IMR-90 (cell line): ENCODE measurements at regions not wholly inside any gene's neighbourhood (a gene's known extent, or its start where the extent isn't known, plus 50 kb on each side); places are given as distances from the start of the nearest gene placed in this dataset.

ENCODE experiments used
- ATAC-seq: fragments of 200-7000 bp; cut with Tn5 transposase; 2 replicates; pipeline ENCODE4 v1.9.1; 2020; ENCODE audit warnings: low read depth, mild to moderate bottlenecking, moderate library complexity
- BruUV-seq: library from RNA; stranded (reverse); fragments of 400-500 nt; replicated peaks from 2 replicates; lab custom pipeline; 2021; lab: Mats Ljungman, UMichigan
- CTCF ChIA-PET: fragments of 300-600 bp; formaldehyde crosslinking; extraction: SDS; loops from one replicate; lab custom pipeline; 2021; ENCODE audit warnings: antibody characterized with exemption; lab: Yijun Ruan, JAX
- POLR2A ChIA-PET: fragments of 300-600 bp; sonication (Branson Sonifier 250); formaldehyde crosslinking; loops from one replicate; lab custom pipeline; 2022; ENCODE audit warnings: antibody characterized with exemption; ENCODE audit not compliant: unreplicated experiment; lab: Charles Lee
- DNase-seq: peaks from one replicate; pipeline ENCODE4 v3.0.0; 2013
- H2AFZ ChIP-seq: replicated peaks from 2 replicates; pipeline ENCODE3; 2013; ENCODE audit warnings: low read length, mild to moderate bottlenecking; ENCODE audit not compliant: poor library complexity
- H2AK5ac ChIP-seq: 2 replicates; pipeline ENCODE4 v1.6.1; 2013; ENCODE audit warnings: low read depth, low read length, inconsistent platforms
- H2AK9ac ChIP-seq: replicated peaks from 2 replicates; pipeline ENCODE3; 2013; ENCODE audit warnings: mild to moderate bottlenecking, low read depth, low read length, moderate library complexity; ENCODE audit not compliant: poor library complexity
- H2BK120ac ChIP-seq: 2 replicates; pipeline ENCODE4 v1.6.1; 2013; ENCODE audit warnings: low read depth, low read length, inconsistent platforms
- H2BK15ac ChIP-seq: 3 replicates; pipeline ENCODE4 v1.6.1; 2013; ENCODE audit warnings: low read depth, low read length, inconsistent platforms
- H2BK20ac ChIP-seq: 2 replicates; pipeline ENCODE4 v1.6.1; 2013; ENCODE audit warnings: low read depth, mild to moderate bottlenecking, inconsistent platforms, low read length, moderate library complexity
- H2BK5ac ChIP-seq: 2 replicates; pipeline ENCODE4 v1.6.1; 2013; ENCODE audit warnings: mild to moderate bottlenecking, low read depth, low read length, inconsistent platforms; ENCODE audit not compliant: poor library complexity, severe bottlenecking
- H3K14ac ChIP-seq: replicated peaks from 2 replicates; pipeline ENCODE4 v1.6.1; 2013; ENCODE audit warnings: low read depth, low read length, inconsistent platforms
- H3K18ac ChIP-seq: 2 replicates; pipeline ENCODE4 v1.6.1; 2013; ENCODE audit warnings: low read depth, low read length, control low read depth
- H3K23ac ChIP-seq: 2 replicates; pipeline ENCODE4 v1.6.1; 2013; ENCODE audit warnings: low read depth, low read length, inconsistent platforms
- H3K27ac ChIP-seq: 2 replicates; pipeline ENCODE4 v1.5.1; 2013; ENCODE audit warnings: mild to moderate bottlenecking, control low read depth, low read length; ENCODE audit not compliant: insufficient read depth
- H3K27me3 ChIP-seq: 2 replicates; pipeline ENCODE4 v1.6.1; 2013; ENCODE audit warnings: low read length; ENCODE audit not compliant: control insufficient read depth, insufficient read depth
- H3K36me3 ChIP-seq: 2 replicates; pipeline ENCODE4 v1.6.1; 2013; ENCODE audit warnings: low read length, mixed read lengths; ENCODE audit not compliant: control insufficient read depth, insufficient read depth
- H3K4ac ChIP-seq: 2 replicates; pipeline ENCODE4 v1.6.1; 2013; ENCODE audit warnings: low read depth, low read length, inconsistent platforms
- H3K4me1 ChIP-seq: 2 replicates; pipeline ENCODE4 v1.6.1; 2013; ENCODE audit warnings: low read length, mixed read lengths; ENCODE audit not compliant: control insufficient read depth, insufficient read depth
- H3K4me2 ChIP-seq: 2 replicates; pipeline ENCODE4 v1.6.1; 2013; ENCODE audit warnings: low read depth, mild to moderate bottlenecking, control low read depth, low read length, moderate library complexity
- H3K4me3 ChIP-seq: 2 replicates; pipeline ENCODE4 v1.5.1; 2013; ENCODE audit warnings: low read depth, mild to moderate bottlenecking, control low read depth, low read length, moderate library complexity; ENCODE audit not compliant: insufficient read depth
- H3K56ac ChIP-seq: 2 replicates; pipeline ENCODE4 v1.6.1; 2013; ENCODE audit warnings: low read length, inconsistent platforms; ENCODE audit not compliant: insufficient read depth; ENCODE audit errors: extremely low read depth
- H3K79me1 ChIP-seq, 2 experiments: 2 replicates each; pipeline ENCODE4 v1.6.1; 2013; ENCODE audit warnings: low read length in 2 of 2, inconsistent platforms in 1 of 2, low read depth in 1 of 2
- H3K9ac ChIP-seq: 2 replicates; pipeline ENCODE4 v1.6.1; 2013; ENCODE audit warnings: low read depth, low read length, control low read depth
- H3K9me1 ChIP-seq: 2 replicates; pipeline ENCODE4 v1.6.1; 2013; ENCODE audit warnings: low read length, inconsistent platforms; ENCODE audit not compliant: insufficient read depth
- H3K9me3 ChIP-seq: 2 replicates; pipeline ENCODE4 v1.6.1; 2013; ENCODE audit warnings: low read length; ENCODE audit not compliant: control insufficient read depth, insufficient read depth
- H4K20me1 ChIP-seq: 2 replicates; pipeline ENCODE4 v1.6.1; 2013; ENCODE audit warnings: low read length, inconsistent platforms; ENCODE audit not compliant: insufficient read depth
- H4K5ac ChIP-seq: 2 replicates; pipeline ENCODE4 v1.6.1; 2013; ENCODE audit warnings: mild to moderate bottlenecking, low read depth, low read length, control low read depth
- H4K8ac ChIP-seq, 2 experiments: 2 replicates each; pipeline ENCODE4 v1.6.1; 2013; ENCODE audit warnings: low read depth in 2 of 2, low read length in 2 of 2, control low read depth in 1 of 2, inconsistent platforms in 1 of 2
- H4K91ac ChIP-seq: 2 replicates; pipeline ENCODE4 v1.6.1; 2013; ENCODE audit warnings: low read depth, low read length, inconsistent platforms; ENCODE audit not compliant: insufficient read depth
- BHLHE40 ChIP-seq: fragments of 150-350 bp; IDR thresholded peaks from 2 replicates; pipeline ENCODE4 v1.6.1; 2016; ENCODE audit warnings: mild to moderate bottlenecking, low read depth, low read length
- CEBPB ChIP-seq: IDR thresholded peaks from 2 replicates; pipeline ENCODE4 v1.6.1; 2012; ENCODE audit warnings: low read depth, low read length, improper control_type of control experiment
- CTCF ChIP-seq: conservative IDR thresholded peaks from 2 replicates; pipeline ENCODE4 v1.5.1; 2012; ENCODE audit warnings: mild to moderate bottlenecking, low read depth, low read length, improper control_type of control experiment
- ELK1 ChIP-seq: fragments of 150-350 bp; IDR thresholded peaks from 2 replicates; pipeline ENCODE4 v1.6.1; 2016; ENCODE audit warnings: low read depth, mild to moderate bottlenecking, low read length, moderate library complexity, borderline replicate concordance
- MAZ ChIP-seq: IDR thresholded peaks from 2 replicates; pipeline ENCODE4 v1.6.1; 2012; ENCODE audit warnings: low read depth, mild to moderate bottlenecking, low read length, improper control_type of control experiment, moderate library complexity, borderline replicate concordance
- NFE2L2 ChIP-seq: fragments of 150-350 bp; IDR thresholded peaks from 2 replicates; pipeline ENCODE4 v1.6.1; 2016; ENCODE audit warnings: low read depth, mild to moderate bottlenecking, low read length
- POLR2A ChIP-seq: IDR thresholded peaks from 2 replicates; pipeline ENCODE4 v1.6.1; 2012; ENCODE audit warnings: mild to moderate bottlenecking, low read depth, low read length
- RAD21 ChIP-seq: IDR thresholded peaks from 2 replicates; pipeline ENCODE4 v1.6.1; 2012; ENCODE audit warnings: low read length, improper control_type of control experiment
- RCOR1 ChIP-seq: IDR thresholded peaks from 2 replicates; pipeline ENCODE4 v1.6.1; 2012; ENCODE audit warnings: mild to moderate bottlenecking, low read length, improper control_type of control experiment; ENCODE audit not compliant: insufficient replicate concordance
- RFX5 ChIP-seq: IDR thresholded peaks from 2 replicates; pipeline ENCODE4 v1.8.0; 2012; ENCODE audit warnings: low read depth, mild to moderate bottlenecking, low read length, moderate library complexity
- WGBS, 2 experiments: methylation state at CpG; one replicate each; pipeline versions ENCODE4 v1.1.5 to v1.1.7; 2013; ENCODE audit warnings: missing lambda C conversion rate in 2 of 2; ENCODE audit not compliant: insufficient read length in 1 of 2; ENCODE audit errors: extremely low coverage in 2 of 2; 5-methylcytosine and 5-hydroxymethylcytosine counted together
- dilution Hi-C: fragments of 300-500 bp; cut with HindIII; formaldehyde crosslinking; loops from one replicate; pipeline ENCODE4 v1.14.3; 2018; ENCODE audit warnings: low sequenced_read_pairs; ENCODE audit not compliant: unreplicated experiment
- in situ Hi-C: fragments of 300-500 bp; cut with MboI; formaldehyde crosslinking; loops from 3 replicates; pipeline ENCODE4 v1.14.3; 2019; ENCODE audit warnings: low sequenced_read_pairs, inconsistent platforms, mixed read lengths
- intact Hi-C: fragments of 100-400 bp; cut with micrococcal nuclease; formaldehyde crosslinking; loops from 2 replicates; pipeline ENCODE4 v1.10.0; 2022

- H2AK9ac ChIP-seq: no peak overlapping the region
- no peaks in the 10 kb centered on the region for H4K20me1 ChIP-seq
- no peak overlapping the region for H2BK15ac ChIP-seq
- H3K18ac ChIP-seq: no peak overlapping the region
- no TSS peak for BruUV-seq
- H4K5ac ChIP-seq: no peak overlapping the region
- H3K9ac ChIP-seq: no peak overlapping the region
- no peaks in the 10 kb centered on the region for H3K79me1 ChIP-seq
- no peak for DNase-seq
- no peak overlapping the region for H3K4me2 ChIP-seq
- H3K27ac ChIP-seq: no peak overlapping the region
- dilution Hi-C loops: no loop called here
- no peak overlapping the region for H3K23ac ChIP-seq
- ChIA-PET POLR2A (no interaction called here), CTCF (no interaction called here)
- H4K8ac ChIP-seq: no peak overlapping the region
- no peaks in the 10 kb centered on the region for H3K4me1 ChIP-seq
- no peak overlapping the region for H2BK20ac ChIP-seq
- no CpG with 5 or more reads among the region's 8 CpGs for WGBS, 2 experiments
- no peak overlapping the region for H3K14ac ChIP-seq
- H4K91ac ChIP-seq: no peak overlapping the region
- no peaks in the 10 kb centered on the region for H3K36me3 ChIP-seq
- no peak overlapping the region for H2BK5ac ChIP-seq
- H2BK120ac ChIP-seq: no peak overlapping the region
- peaks cover 5% of the 10 kb centered on the region; the same call in 1 of the 2 replicates for H3K9me3 ChIP-seq
- H2AK5ac ChIP-seq: no peak overlapping the region
- H3K4me3 ChIP-seq: no peak overlapping the region
- no peak for ATAC-seq
- no peak for TF ChIP-seq RCOR1
- TF ChIP-seq MAZ: no peak
- no peak for TF ChIP-seq CEBPB
- no peak for TF ChIP-seq NFE2L2
- no peak for TF ChIP-seq BHLHE40
- TF ChIP-seq POLR2A: no peak
- no peak for TF ChIP-seq ELK1
- TF ChIP-seq RFX5: no peak
- TF ChIP-seq RAD21: no peak
- TF ChIP-seq CTCF: no peak
- no peaks in the 10 kb centered on the region for H3K27me3 ChIP-seq
- no peaks in the 10 kb centered on the region for H3K9me1 ChIP-seq
- intact Hi-C loops: no loop called here
- in situ Hi-C loops: no loop called here
- H3K4ac ChIP-seq: no peak overlapping the region
- no peak overlapping the region for H2AFZ ChIP-seq
- H3K56ac ChIP-seq: no peak overlapping the region
Observed at GRCh38 chr6:8329562-8329961, 105.8 kb downstream of the SLC35B3 start.
